ENCODE measurements at regions not wholly inside any gene's neighbourhood (a gene's known extent, or its start where the extent isn't known, plus 50 kb on each side); places are given as distances from the start of the nearest gene placed in this dataset.

- TF ChIP-seq POLR2A (IDR thresholded peaks at IDR 0.05) (no peak), CTCF (IDR thresholded peaks at IDR 0.05) (no peak), EP300 (IDR thresholded peaks at IDR 0.05) (no peak)
Measured at GRCh38 chr15:97406841-97407240, 553.7 kb upstream of the ARRDC4 start.

Data from ovary (tissue), 3 donors.